ENCODE measurements at regions not wholly inside any gene's neighbourhood (a gene's known extent, or its start where the extent isn't known, plus 50 kb on each side); places are given as distances from the start of the nearest gene placed in this dataset.
A peak's percentile ranks its signal among the peaks of the same experiment; 100 is the strongest.
"Not testable (repeated sequence)": the region's sequence is repeated elsewhere in the genome, so short reads cannot be mapped to it uniquely, and the experiment has no call there.

- peak; percentile 2 for DNase-seq
These were observed 208.8 kb downstream of the RNF144B start for GRCh38 chr6:18595774-18596530.

DNA sequence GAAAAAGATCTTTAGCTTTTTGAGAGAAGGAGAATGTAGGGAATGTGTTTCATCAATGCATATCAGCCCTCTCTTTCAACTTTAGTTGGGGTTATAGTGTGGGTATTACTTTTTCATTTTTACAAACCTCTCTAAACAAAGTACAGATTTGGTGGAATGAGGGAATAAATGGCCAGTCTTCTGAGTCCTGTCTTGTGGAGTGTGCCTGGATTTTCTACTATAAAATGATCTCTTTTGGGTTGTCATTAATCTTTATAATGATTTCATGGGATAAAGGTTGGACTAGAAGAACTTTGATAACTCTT is 209.3 kb downstream of the RNF144B start:
- DNase-seq, result no peak

- DNase-seq, result no peak
These were observed 211.6 kb downstream of the RNF144B start for GRCh38 chr6:18598551-18599264.

GRCh38 chr6:18600255-18600654 is 213.1 kb downstream of the RNF144B start:
- no peak for DNase-seq

GRCh38 chr6:18601516-18602020 is 214.4 kb downstream of the RNF144B start:
- no peak for DNase-seq

DNA sequence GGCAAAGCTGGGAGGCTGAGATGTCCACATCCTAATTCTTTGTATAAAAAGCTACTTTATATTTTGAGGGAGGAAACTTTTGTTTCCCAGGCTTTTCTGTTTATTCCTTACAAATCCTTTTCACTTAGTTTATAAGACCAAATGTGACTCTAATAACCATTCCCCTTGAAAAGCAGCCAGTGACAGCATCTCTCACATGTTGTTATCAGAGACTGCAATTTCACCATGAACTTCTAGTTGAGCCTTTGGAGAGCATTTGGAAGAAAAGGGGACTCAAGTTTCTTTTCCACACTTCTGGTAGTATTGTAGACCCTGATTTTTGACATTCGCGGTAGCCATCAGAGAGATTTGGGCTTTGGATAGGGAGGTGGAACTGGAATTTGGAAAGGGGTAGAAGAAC is 215.8 kb downstream of the RNF144B start:
- no peak for DNase-seq

- no peak for DNase-seq
These were observed 216.2 kb downstream of the RNF144B start for GRCh38 chr6:18603361-18603760.

GRCh38 chr6:18605841-18606240 is 218.7 kb downstream of the RNF144B start:
- no peak for DNase-seq

DNA sequence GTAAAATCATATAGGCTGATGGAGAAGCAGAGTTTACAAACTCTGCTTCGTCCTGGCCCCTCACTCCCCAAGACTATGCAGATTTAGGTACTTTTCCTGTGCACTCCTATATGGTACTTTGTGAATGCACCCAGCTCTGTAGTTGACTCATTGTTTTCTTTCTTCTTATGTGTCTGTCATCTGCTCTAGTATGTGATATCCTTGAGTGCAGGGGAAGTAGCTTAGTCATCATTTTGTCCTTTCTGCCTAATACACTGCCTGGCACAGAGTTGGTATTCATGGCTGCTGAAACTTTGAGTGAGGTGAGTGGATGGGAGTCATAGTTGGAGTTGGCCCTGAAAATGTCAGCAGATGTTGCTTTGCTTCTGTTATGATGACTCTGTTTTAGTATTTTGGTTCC is 222.6 kb downstream of the RNF144B start:
- DNase-seq, result no peak

- no peak for DNase-seq
These were observed 226.3 kb downstream of the RNF144B start for GRCh38 chr6:18613319-18613925.

DNA sequence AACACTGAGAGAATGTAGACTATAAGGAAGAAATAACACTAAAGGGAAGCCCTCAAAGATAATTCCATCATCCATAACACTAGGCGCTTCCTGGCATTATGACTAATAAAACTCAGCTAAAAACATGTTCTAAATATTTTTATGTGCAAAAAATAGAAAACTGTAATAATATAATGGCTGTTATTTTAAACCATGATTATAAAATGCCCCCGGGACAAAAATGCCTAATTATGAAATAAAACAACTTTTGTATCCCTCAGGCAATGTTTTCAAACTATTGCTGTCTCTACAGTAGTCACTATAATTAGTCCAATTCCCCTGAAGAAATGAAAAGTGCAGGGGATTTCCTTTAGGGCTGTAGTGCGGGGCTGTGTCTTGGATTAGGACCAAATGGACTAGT is 242.4 kb downstream of the RNF144B start:
- DNase-seq, result no peak

- no peak for DNase-seq
These were observed 245.7 kb downstream of the RNF144B start for GRCh38 chr6:18632670-18633410.

DNA sequence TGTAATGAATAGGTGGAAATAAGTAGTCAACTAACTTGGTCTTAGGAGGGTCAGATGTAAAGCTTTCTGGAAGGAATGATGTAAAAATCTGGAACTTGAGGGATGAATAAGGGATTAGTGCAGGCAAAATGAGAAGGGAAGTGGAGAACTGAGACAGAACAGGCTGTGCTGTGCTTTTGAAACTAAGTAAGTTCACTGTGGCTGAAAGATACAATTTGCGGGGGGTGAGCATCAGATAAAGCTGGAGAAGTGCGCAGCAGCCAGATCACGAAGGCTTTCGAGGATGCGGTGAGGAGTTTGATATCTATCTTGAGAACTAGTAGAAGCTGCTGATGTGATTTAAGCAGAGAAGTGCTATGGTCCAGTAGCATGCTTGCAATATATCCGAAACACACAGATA is 247.8 kb downstream of the RNF144B start:
- DNase-seq, result no peak

GRCh38 chr6:18640134-18640533 is 253.0 kb downstream of the RNF144B start:
- no peak for DNase-seq

GRCh38 chr6:18640754-18641153 is 253.6 kb downstream of the RNF144B start:
- DNase-seq, result no peak

GRCh38 chr6:18654821-18655220 is 267.7 kb downstream of the RNF144B start:
- DNase-seq, result no peak

- no peak for DNase-seq
These were observed 269.4 kb downstream of the RNF144B start for GRCh38 chr6:18656506-18656905.

GRCh38 chr6:18659994-18660393 is 272.8 kb downstream of the RNF144B start:
- not testable (repeated sequence) for DNase-seq

GRCh38 chr6:18663011-18663410 is 275.9 kb downstream of the RNF144B start:
- DNase-seq, result no peak

DNA sequence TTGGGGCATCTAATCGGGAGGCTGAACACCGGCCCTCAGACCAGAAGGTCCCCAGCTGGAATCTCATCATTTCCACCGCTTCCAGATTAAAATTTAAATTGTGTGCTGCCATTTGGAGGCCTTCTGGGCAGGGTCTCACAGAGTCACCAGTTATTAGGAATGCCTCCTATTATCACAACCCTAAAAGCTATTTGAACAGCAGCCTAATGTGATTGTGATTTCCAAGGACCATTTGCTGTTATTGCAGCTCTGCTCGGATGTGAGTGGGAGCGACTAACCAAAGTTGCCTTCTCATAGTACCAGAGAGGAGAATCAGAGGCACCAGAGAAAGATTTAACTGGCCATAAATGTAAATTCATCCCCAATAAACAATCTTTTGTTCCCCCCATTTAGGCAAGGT is 277.3 kb downstream of the RNF144B start:
- no peak for DNase-seq

DNA sequence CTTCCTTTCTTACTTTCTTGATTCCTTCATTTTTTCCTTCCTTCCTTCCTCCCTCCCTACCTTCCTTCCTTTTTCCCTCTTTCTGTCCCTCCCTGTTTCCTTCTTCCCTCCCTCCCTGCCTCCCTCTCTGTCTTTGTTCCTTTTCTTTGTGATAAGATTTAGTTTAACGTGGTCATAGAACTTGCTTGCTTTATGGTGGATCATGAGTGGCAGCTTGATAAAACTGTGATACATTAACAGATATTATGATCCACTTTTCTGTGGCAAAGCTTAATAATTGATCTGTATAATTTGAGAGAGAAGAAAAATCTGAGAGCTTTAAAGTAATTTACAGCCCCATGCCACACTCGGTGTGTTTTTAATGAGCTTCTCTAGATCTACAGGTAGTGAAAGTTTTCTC is 280.5 kb downstream of the RNF144B start:
- DNase-seq, result no peak

DNA sequence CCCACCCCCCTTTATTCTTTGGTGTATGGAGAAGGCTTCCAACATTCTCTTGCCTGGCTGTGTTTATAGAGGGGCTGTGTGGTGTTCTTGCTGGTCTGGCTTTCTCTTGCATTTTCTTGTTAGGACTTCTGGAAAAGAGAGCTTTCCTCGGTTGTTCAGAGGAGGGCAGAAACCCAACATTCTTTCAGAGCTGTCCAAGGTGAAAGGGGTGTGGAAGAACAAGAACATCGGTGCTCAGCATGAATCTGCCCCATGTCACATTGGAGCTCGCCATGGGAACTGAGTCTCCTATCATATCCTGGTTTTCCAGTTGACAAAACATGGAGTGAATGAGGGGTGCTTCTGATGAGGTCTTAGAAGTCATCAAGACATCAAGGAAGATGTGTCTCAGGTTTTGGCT is 281.8 kb downstream of the RNF144B start:
- no peak for DNase-seq

GRCh38 chr6:18672852-18673251 is 285.7 kb downstream of the RNF144B start:
- no peak for DNase-seq
